Smooth muscle cell (in vitro differentiated cells): ENCODE measurements at regions not wholly inside any gene's neighbourhood (a gene's known extent, or its start where the extent isn't known, plus 50 kb on each side); places are given as distances from the start of the nearest gene placed in this dataset.

Experiments used
- DNase-seq: peaks from one replicate; lab custom pipeline; 2025; ENCODE audit not compliant: unreplicated experiment; lab: John Stamatoyannopoulos, UW
- H2AFZ ChIP-seq: fragments of 200-600 bp; sonication (generic); 2 replicates; pipeline ENCODE4 v1.6.0; 2016; ENCODE audit warnings: antibody characterized with exemption, low read depth, mild to moderate bottlenecking
- H3F3A ChIP-seq: fragments of 200-600 bp; sonication (generic); 2 replicates; pipeline ENCODE4 v1.6.0; 2017; ENCODE audit warnings: antibody characterized with exemption, low read depth
- H3K27ac ChIP-seq: fragments of 200-600 bp; sonication (generic); 2 replicates; pipeline ENCODE4 v1.5.1; 2016; ENCODE audit warnings: low read depth, mild to moderate bottlenecking
- H3K27me3 ChIP-seq: fragments of 200-600 bp; sonication (generic); 2 replicates; pipeline ENCODE4 v1.6.1; 2016; ENCODE audit warnings: low read depth, mild to moderate bottlenecking
- H3K36me3 ChIP-seq: fragments of 200-600 bp; sonication (generic); 2 replicates; pipeline ENCODE4 v1.5.1; 2016; ENCODE audit warnings: low read depth
- H3K4me1 ChIP-seq: fragments of 200-600 bp; sonication (generic); 2 replicates; pipeline ENCODE4 v1.5.1; 2016; ENCODE audit warnings: low read depth
- H3K4me2 ChIP-seq: fragments of 200-600 bp; sonication (generic); 2 replicates; pipeline ENCODE4 v1.6.0; 2016; ENCODE audit warnings: mild to moderate bottlenecking
- H3K4me3 ChIP-seq: fragments of 200-600 bp; sonication (generic); 2 replicates; pipeline ENCODE4 v1.5.1; 2016; ENCODE audit warnings: mild to moderate bottlenecking
- H3K79me2 ChIP-seq: fragments of 200-600 bp; sonication (generic); 2 replicates; pipeline ENCODE4 v1.6.0; 2016; ENCODE audit warnings: low read depth, mild to moderate bottlenecking
- H3K9ac ChIP-seq: fragments of 200-600 bp; sonication (generic); 2 replicates; pipeline ENCODE4 v1.6.0; 2016; ENCODE audit warnings: low read depth
- H3K9me3 ChIP-seq: fragments of 200-600 bp; sonication (generic); replicated peaks from 2 replicates; pipeline ENCODE4 v1.5.1; 2016; ENCODE audit warnings: low read depth
- H4K20me1 ChIP-seq: fragments of 200-600 bp; sonication (generic); 2 replicates; pipeline ENCODE4 v1.6.0; 2016; ENCODE audit warnings: low read depth
- WGBS: methylation state at CpG from one replicate; pipeline ENCODE4 v1.1.7; 2016; ENCODE audit warnings: low lambda C conversion rate; 5-methylcytosine and 5-hydroxymethylcytosine counted together
- TF ChIP-seq, protein P1 (sequence below): fragments of 200-600 bp; sonication (generic); IDR thresholded peaks from 2 replicates; pipeline ENCODE4 v1.5.1; 2017; ENCODE audit warnings: borderline replicate concordance, mild to moderate bottlenecking, antibody characterized with exemption; ENCODE audit not compliant: insufficient read depth, poor library complexity, severe bottlenecking

DNA sequence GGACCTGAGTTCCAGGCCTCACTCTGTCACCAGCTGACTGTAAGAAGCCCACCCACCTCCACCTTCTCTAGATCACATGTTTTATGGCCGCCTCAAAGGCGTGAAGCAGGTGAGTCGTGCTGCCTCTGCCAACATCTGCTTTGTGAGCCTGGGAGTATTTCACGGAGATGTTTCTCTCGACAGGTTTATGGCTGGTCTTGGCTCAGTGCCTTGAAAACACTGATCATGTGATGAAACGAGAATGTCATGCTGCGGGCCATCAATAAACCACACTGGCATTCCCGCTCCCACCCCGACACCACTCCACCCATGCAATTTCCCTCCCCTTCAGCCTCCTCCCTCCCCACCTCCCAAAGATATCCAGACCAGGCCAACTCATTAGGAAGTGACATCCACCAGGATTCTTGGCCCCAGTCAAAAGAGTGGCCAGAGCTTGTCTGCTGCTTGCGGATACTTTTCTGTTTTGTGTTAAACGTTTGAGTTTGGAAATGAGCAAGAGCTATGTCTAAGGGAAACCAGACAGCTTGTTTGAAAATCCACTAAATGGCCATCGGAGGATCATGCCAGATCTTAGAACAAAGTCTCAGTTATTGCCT lies 53.8 kb upstream of the NTF3 start:
- Histone ChIP-seq H3K4me3 (no peak overlapping the region), H3K9me3 (no peaks in the 10 kb centered on the region), H4K20me1 (no peaks in the 10 kb centered on the region), H3K9ac (no peak overlapping the region), H3K36me3 (no peaks in the 10 kb centered on the region), H3K4me2 (no peak overlapping the region), H3F3A (no peaks in the 10 kb centered on the region), H2AFZ (no peak overlapping the region), H3K27me3 (no peaks in the 10 kb centered on the region), H3K79me2 (no peaks in the 10 kb centered on the region), H3K27ac (no peak overlapping the region), H3K4me1 (no peaks in the 10 kb centered on the region)
- DNase-seq: no peak
- TF ChIP-seq, protein P1, sequence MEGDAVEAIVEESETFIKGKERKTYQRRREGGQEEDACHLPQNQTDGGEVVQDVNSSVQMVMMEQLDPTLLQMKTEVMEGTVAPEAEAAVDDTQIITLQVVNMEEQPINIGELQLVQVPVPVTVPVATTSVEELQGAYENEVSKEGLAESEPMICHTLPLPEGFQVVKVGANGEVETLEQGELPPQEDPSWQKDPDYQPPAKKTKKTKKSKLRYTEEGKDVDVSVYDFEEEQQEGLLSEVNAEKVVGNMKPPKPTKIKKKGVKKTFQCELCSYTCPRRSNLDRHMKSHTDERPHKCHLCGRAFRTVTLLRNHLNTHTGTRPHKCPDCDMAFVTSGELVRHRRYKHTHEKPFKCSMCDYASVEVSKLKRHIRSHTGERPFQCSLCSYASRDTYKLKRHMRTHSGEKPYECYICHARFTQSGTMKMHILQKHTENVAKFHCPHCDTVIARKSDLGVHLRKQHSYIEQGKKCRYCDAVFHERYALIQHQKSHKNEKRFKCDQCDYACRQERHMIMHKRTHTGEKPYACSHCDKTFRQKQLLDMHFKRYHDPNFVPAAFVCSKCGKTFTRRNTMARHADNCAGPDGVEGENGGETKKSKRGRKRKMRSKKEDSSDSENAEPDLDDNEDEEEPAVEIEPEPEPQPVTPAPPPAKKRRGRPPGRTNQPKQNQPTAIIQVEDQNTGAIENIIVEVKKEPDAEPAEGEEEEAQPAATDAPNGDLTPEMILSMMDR: no peak
- WGBS: 42% methylated on average over 12 of the region's 12 CpGs

DNA sequence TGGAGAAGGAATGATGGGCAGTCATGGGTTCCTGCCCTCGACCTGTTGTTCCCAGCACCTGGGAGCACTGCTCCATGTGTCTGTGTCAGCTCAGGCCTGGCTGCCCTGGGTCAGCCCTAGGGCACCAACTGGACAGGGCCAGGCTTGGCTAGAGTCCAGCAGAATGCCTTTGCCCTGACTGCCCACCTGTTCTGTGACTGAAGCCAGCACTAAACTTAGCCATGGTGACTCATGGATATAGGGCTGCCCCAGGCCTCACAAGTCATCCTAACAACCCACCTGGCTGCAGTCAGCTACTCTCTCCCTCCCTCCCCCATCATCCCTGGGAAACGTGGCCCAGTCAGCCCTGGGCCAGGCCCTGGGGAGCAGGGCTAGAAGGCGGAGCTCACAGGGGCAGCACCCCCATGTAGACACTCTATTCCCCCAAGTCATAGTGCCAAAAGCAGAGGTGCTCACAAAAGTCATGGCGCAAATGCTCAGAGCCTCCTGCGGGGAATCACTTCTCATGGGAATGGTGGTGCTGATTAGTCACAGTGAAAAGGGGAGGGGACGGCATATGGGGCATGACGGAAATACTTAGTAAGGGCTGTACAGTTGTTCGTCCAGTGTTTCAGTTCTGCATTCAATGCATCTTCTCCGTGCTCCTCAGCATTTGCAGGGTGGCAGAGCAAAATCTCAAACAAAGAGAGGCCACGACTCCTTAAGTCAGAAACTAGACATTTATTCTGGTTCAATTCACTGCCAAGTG lies 52.0 kb upstream of the NTF3 start:
- no peak for DNase-seq
- Histone ChIP-seq H4K20me1 (no peaks in the 10 kb centered on the region), H3K79me2 (no peaks in the 10 kb centered on the region), H3K4me3 (no peak overlapping the region), H3K9me3 (no peaks in the 10 kb centered on the region), H3K4me1 (no peaks in the 10 kb centered on the region), H3K36me3 (no peaks in the 10 kb centered on the region), H3K4me2 (no peak overlapping the region), H3K27me3 (no peaks in the 10 kb centered on the region), H3F3A (no peaks in the 10 kb centered on the region), H2AFZ (no peak overlapping the region), H3K27ac (no peak overlapping the region), H3K9ac (no peak overlapping the region)
- 73% methylated on average over 10 of the region's 10 CpGs for WGBS
- TF ChIP-seq, protein P1: no peak
